ENCODE measurements at regions not wholly inside any gene's neighbourhood (a gene's known extent, or its start where the extent isn't known, plus 50 kb on each side); places are given as distances from the start of the nearest gene placed in this dataset.

GRCh38 chr4:123034023-123034422 lies 111.6 kb upstream of the NUDT6 start:
- Mint-ChIP-seq H3K27ac (no peak overlapping the region), H3K27me3 (ENCODE audit: low read depth) (no peaks in the 10 kb centered on the region), H3K36me3 (no peaks in the 10 kb centered on the region), H3K4me3 (no peak overlapping the region), H3K4me1 (peaks cover 26% of the 10 kb centered on the region), H3K9me3 (no peaks in the 10 kb centered on the region)
- TF ChIP-seq CTCF (IDR thresholded peaks at IDR 0.05; ENCODE audit: unreplicated experiment): no peak
- DNase-seq (ENCODE audit: low spot score in 2 of 2, unreplicated experiment in 2 of 2): no peak

GRCh38 chr4:123035239-123035638 lies 112.8 kb upstream of the NUDT6 start:
- Mint-ChIP-seq H3K4me1 (peaks cover 26% of the 10 kb centered on the region), H3K4me3 (no peak overlapping the region), H3K27me3 (ENCODE audit: low read depth) (no peaks in the 10 kb centered on the region), H3K27ac (no peak overlapping the region), H3K9me3 (no peaks in the 10 kb centered on the region), H3K36me3 (no peaks in the 10 kb centered on the region)
- TF ChIP-seq CTCF (IDR thresholded peaks at IDR 0.05; ENCODE audit: unreplicated experiment): no peak
- DNase-seq (ENCODE audit: low spot score in 2 of 2, unreplicated experiment in 2 of 2): no peak

- peaks cover 14% of the 10 kb centered on the region for H3K36me3 Mint-ChIP-seq
- H3K27me3 Mint-ChIP-seq (ENCODE audit: low read depth): no peaks in the 10 kb centered on the region
- no peak overlapping the region for H3K4me3 Mint-ChIP-seq
- DNase-seq (ENCODE audit: low spot score in 2 of 2, unreplicated experiment in 2 of 2): no peak
- H3K9me3 Mint-ChIP-seq: peaks cover 12% of the 10 kb centered on the region
- no peak for TF ChIP-seq CTCF (IDR thresholded peaks at IDR 0.05; ENCODE audit: unreplicated experiment)
- H3K4me1 Mint-ChIP-seq: peaks cover 19% of the 10 kb centered on the region
- peak overlapping the region; percentile 30 for H3K27ac Mint-ChIP-seq
These were observed 115.4 kb upstream of the NUDT6 start for GRCh38 chr4:123037804-123038203.

GRCh38 chr4:123042095-123042494 lies 119.7 kb upstream of the NUDT6 start:
- H3K27ac Mint-ChIP-seq: no peak overlapping the region
- peaks cover 43% of the 10 kb centered on the region for H3K9me3 Mint-ChIP-seq
- no peak for TF ChIP-seq CTCF (IDR thresholded peaks at IDR 0.05; ENCODE audit: unreplicated experiment)
- DNase-seq (ENCODE audit: low spot score in 2 of 2, unreplicated experiment in 2 of 2): no peak
- peaks cover 43% of the 10 kb centered on the region for H3K36me3 Mint-ChIP-seq
- H3K4me3 Mint-ChIP-seq: no peak overlapping the region
- H3K4me1 Mint-ChIP-seq: peaks cover 15% of the 10 kb centered on the region
- no peaks in the 10 kb centered on the region for H3K27me3 Mint-ChIP-seq (ENCODE audit: low read depth)

GRCh38 chr4:123043013-123043412 lies 120.6 kb upstream of the NUDT6 start:
- peaks cover 49% of the 10 kb centered on the region for H3K9me3 Mint-ChIP-seq
- peaks cover 50% of the 10 kb centered on the region for H3K36me3 Mint-ChIP-seq
- no peak overlapping the region for H3K4me3 Mint-ChIP-seq
- H3K27ac Mint-ChIP-seq: no peak overlapping the region
- H3K27me3 Mint-ChIP-seq (ENCODE audit: low read depth): no peaks in the 10 kb centered on the region
- H3K4me1 Mint-ChIP-seq: peaks cover 7% of the 10 kb centered on the region
- no peak for DNase-seq (ENCODE audit: low spot score in 2 of 2, unreplicated experiment in 2 of 2)
- no peak for TF ChIP-seq CTCF (IDR thresholded peaks at IDR 0.05; ENCODE audit: unreplicated experiment)

GRCh38 chr4:123043793-123044425 lies 121.5 kb upstream of the NUDT6 start:
- no peak for DNase-seq (ENCODE audit: low spot score in 2 of 2, unreplicated experiment in 2 of 2)
- no peak overlapping the region for H3K4me3 Mint-ChIP-seq
- no peaks in the 10 kb centered on the region for H3K4me1 Mint-ChIP-seq
- no peak for TF ChIP-seq CTCF (IDR thresholded peaks at IDR 0.05; ENCODE audit: unreplicated experiment)
- H3K27me3 Mint-ChIP-seq (ENCODE audit: low read depth): no peaks in the 10 kb centered on the region
- H3K36me3 Mint-ChIP-seq: peaks cover 59% of the 10 kb centered on the region
- H3K9me3 Mint-ChIP-seq: peaks cover 58% of the 10 kb centered on the region
- H3K27ac Mint-ChIP-seq: no peak overlapping the region

All from mesothelial cell of epicardium (in vitro differentiated cells).